UCSD-AML1 (cell line): ENCODE measurements at regions not wholly inside any gene's neighbourhood (a gene's known extent, or its start where the extent isn't known, plus 50 kb on each side); places are given as distances from the start of the nearest gene placed in this dataset.
"Not testable (repeated sequence)": the region's sequence is repeated elsewhere in the genome, so short reads cannot be mapped to it uniquely, and the experiment has no call there.

Source experiments
- DNase-seq: peaks from one replicate; lab custom pipeline; 2025; ENCODE audit not compliant: unreplicated experiment; lab: John Stamatoyannopoulos, UW

DNA sequence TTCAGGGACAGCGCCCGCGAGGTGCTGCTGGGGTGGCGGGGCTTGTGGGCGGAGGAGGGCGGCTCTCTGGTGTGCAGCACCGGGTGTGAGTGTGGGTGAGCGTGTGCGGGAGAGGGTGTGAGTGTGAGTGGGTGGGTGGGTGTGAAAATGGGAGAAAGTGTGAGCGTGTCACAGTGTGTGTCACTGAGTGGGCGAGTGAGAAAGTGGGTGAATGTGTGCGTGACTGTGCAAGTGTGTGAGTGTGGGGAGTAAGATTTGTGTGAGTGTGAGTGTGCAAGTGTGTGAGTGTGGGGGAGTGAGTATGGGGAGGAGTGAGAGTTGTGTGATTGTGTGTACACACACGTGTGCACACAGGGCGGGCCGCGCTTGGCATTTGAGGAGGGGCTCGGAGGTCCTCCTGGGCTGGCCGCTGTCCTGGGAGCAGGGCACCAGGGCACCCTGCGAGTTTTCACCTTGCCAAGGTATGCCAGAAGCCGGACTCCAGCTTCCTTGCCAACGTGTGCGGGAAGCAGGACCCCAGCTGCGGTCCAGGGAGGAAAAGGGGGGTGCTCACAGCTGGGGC is 63.1 kb upstream of the DPP6 start:
- not testable (repeated sequence) for DNase-seq

DNA sequence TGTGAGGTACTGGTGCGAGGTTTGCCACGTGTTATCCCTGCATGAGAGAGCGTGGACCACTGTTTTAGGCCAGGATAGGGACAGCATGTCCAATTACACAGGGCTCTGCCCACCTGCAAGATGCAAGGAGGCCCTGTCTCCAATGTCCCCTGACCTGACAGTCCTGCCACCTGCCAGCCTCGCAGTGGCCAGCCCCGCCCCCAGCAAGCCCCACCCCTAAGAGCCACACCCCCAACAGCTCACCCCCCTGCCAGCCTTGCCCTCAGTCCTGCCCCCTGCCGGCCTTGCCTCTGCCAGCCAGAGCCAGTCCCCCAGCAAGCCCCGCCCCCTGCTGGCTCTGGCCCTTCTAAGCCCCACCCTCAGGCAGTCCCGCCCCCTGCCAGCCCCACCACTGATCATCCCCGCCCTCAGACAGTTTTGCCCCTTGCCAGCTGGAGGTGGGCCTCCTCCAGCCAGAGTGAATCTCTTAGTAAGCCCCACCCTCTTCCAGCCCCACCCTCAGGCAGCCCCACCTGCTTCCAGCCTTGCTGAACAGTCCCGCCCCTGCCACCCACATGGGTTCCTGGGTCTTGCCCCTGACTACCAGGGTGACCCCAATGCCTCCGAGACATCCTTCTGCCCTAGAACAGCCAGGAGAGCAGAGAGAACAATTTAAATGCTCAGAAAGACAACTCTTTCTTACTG is 62.3 kb upstream of the DPP6 start:
- not testable (repeated sequence) for DNase-seq

DNA sequence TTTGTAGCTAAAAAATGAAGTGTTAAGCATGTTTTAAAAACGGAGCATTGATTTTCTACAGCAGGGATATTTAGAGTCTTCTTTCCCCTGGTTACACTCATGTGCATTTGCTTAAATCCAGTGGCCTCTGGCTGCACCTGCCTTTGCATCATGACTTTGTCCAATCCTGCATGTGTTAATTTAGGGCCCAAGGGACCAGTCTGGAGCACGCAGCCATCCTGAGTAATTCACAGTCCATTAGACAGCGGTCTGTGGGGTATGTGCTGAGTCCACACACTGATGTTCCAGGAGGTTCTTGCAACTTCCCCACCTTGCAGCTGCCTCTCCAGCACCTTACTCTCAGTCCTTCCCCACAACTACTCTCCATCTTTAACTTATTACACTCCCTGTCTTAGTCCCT is 60.7 kb upstream of the DPP6 start:
- DNase-seq = not testable (repeated sequence)

DNA sequence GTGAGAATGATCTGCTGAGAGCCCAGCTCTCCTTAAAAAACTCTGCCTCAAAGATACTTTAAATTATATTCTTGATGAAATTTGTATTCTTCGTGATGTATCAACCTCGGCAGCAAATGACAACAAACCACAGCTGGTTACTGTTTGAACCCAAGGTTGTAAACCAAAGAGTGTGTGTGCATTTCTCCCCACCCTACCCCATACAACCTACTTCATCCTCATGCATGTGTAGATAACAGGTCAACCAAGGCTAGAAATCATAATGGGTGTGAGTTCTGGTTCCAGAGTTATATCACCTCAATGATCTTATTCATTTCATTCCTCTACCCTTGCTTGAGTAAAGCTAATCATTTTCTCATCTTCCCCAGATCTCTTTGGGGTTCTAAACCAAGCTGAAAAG is 58.8 kb upstream of the DPP6 start:
- not testable (repeated sequence) for DNase-seq

DNA sequence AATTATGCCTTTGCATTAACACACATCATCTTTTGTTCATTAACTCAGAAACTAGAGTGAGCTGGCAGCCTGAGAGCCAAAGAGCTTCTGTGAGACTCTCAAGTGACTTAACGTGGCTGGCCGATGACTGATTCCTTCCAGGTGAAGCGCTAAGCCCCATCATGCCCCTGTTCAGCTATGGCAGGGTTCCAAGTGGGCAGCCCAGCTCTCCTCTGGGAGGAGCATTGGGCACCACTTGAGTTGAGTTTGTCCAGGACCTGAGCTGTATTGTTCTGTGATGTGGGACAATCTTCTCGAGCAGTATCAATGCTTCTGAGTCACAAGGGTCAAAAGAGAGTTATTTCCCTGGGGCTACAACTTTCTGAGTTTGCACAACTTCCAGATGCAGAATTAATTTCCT is 53.3 kb upstream of the DPP6 start:
- not testable (repeated sequence) for DNase-seq
